GM19397 (cell line): ENCODE measurements at regions not wholly inside any gene's neighbourhood (a gene's known extent, or its start where the extent isn't known, plus 50 kb on each side); places are given as distances from the start of the nearest gene placed in this dataset.
A peak's percentile ranks its signal among the peaks of the same experiment; 100 is the strongest.

Experiments used
- ATAC-seq: cut with Tn5 transposase; IDR thresholded peaks from one replicate; pipeline ENCODE4 v1.9.1; 2021; ENCODE audit warnings: mild to moderate bottlenecking, moderate library complexity; ENCODE audit not compliant: unreplicated experiment

DNA sequence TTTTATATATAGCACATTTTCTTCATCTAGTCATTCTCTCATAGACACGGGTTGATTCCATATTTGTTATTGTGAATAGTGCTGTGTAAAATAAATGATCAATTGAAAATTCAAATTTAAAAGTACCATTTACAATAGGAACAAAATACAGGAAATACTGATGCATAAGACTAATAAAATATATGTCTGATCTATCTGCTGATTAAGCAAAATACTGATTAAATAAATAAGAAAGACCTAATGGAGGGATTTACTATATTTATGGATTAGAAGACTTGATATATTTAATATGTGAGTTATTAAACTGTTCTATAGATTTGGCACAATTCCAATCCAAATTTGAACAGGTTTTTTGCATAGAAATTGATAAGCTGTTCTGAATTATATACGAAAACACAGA lies 1044.8 kb upstream of the ADGRL2 start:
- ATAC-seq: no peak

DNA sequence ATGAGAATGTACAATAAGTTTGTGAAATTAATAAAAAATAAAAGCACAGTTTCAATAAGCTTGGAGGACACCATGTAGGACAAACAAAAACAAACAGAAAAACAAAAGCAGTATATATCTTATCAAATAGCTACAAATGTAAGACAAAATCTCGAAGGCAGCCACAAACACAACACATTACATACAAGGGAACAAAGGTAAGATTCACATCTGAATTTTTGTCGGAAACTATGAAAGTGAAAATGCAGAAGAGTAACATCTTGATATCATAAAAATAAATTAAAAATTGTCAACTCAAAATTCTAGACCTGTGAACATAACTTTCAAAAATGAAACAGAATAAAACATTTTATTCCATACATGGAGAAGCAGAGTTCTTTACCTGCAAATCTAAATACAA lies 1049.5 kb upstream of the ADGRL2 start:
- no peak for ATAC-seq

DNA sequence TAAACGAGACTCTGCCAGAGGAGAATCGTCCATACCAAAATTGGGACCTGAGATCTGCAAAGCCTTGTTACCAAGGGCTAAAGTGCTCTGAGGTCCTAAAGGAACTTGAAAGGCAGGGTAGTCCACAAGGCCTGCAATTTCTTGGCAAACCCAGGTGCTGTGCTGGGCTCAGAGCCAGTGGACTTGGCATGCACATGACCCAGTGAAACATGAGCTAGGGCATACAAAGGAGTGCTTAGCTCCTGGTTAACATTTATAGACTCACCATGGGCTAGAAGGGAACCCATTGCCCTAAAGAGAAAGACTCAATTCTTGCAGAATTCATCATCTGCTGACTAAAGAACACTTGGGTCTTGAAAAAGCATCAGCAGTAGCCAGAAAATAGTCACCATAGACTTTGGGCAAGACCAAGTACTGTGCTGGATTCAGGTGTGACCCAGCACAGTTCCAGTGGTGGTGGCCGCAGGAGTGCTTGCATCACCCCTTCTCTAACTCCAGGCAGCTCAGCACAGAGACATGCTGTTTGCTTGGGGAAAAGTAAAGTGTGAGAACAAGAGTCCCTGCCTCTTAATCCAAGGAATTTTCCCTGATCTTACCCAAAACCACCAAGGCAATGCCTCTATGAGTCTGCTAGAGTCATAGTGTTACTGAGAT lies 1069.4 kb upstream of the ADGRL2 start:
- ATAC-seq: no peak

DNA sequence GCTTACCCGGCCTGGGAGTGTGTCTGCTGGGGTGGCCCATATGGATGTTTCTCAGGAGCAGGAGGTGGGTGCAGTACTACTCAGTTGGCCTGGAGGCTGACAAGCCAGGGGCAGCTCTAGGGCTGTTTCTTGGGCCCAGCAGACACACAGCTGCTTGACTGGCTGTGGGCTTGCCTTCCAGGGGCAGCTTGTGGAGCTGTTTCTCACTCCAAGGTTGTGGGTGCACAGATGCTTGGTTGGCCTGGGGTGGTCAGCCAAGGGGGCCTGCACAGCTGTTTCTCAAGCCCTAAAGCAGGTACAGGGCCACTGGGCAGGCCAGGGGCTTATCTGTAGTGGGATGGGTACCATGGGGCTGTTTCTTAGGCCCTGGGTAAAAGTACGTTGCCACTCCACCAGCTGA lies 1078.1 kb upstream of the ADGRL2 start:
- ATAC-seq: no peak

DNA sequence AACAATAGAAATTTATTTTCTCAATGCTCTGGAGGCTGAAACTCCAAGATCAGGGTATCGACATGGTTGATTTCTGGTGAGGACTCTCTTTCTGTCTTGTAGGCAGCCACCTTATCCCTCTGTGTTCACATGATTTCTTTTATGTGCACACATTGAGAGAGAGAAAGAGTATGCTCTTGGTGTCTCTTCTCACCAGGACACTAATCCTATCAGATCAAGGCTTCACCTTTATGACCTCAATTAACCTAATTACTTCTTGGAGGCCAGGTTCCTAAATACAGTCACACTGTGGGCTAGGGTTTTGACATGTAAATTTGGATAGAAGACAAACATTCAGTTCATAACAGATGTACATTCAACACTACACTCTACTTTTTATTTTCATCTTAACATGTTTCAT lies 1094.2 kb upstream of the ADGRL2 start:
- no peak for ATAC-seq

DNA sequence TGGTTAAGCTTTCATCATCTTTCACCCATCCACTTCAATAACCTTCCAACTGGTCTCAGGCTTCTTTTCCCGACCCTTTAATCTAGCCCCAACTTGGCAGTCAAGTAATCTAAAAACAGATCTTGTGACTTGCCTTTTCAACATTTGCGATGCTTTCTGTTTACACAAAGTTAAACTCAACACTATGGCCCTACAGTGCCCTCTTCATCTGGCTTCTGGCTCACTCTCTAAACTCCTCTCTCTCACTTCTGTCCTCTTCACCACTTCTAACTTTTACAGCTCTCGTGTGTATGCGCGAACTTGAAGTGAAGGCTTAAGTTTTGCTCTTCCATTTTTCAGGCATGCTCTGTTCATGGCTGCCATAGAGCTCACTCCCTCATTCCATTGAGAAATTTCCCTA lies 1122.3 kb upstream of the ADGRL2 start:
- ATAC-seq: no peak

DNA sequence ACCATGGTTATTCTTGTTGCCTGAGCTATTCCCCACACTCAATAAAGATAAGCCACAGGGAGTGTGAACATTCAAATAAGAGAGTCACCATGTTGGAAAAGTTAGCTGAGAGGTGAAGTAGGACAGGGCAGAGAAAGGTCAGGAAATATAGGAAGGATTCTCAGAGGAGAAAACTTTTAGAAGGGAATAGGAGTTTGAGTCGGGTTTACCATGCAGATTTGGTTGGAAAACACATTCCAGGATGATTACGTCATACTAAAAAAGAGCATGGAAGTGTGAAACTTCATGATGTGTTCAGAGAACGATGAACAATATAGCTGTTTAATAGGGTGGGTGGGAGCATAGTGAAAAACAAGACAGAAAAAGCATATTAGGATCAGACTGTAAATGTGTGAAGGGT lies 1125.3 kb upstream of the ADGRL2 start:
- ATAC-seq: no peak

DNA sequence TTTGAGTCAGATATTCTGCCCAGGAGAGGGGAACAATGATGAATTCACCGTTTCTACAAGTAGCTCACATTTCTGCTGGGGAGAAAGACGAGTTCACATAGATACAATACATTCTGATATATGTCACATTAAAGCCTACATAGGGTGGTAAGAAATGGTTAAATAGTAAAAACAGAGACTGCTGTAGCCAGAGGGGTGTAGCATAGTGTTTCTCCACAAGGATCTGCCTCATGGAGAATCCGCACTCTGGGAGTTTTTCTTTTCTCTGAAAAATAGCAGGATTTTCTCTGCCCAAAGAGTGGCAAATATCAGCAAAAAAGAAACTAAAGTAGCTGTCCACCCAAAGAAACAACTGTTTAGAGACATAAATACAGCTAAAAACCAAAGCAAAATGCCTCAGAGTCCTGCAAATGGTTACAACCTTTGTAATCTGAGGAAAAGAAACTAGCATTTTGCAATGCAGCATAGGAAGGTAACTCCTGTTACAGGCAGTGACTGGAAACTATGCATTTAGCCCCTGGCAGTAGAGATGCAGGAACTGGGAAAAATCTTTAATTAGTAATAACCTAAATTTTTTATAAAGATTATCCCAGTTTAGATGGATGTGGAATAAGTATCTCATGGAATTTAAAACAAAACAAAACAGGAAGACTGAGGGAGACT lies 1126.7 kb upstream of the ADGRL2 start:
- ATAC-seq: no peak

DNA sequence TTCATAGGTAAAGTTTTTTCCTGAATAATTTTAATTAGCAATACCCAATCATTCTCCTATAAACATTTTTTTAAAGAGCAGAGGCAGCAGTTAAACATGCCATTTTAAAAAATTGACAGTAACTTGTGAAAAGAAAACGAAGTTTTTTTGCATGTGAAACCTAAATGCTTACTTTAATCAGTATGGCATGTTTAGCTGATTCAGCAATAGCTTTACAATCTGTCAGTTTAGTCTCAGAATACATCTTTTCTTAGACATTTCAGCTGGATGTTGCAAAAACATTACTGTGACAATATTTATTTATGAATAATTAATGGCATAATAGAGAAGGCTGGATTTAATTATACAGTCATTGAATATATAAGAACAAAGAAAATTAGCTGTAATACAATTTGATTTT lies 1132.4 kb upstream of the ADGRL2 start:
- ATAC-seq: no peak

DNA sequence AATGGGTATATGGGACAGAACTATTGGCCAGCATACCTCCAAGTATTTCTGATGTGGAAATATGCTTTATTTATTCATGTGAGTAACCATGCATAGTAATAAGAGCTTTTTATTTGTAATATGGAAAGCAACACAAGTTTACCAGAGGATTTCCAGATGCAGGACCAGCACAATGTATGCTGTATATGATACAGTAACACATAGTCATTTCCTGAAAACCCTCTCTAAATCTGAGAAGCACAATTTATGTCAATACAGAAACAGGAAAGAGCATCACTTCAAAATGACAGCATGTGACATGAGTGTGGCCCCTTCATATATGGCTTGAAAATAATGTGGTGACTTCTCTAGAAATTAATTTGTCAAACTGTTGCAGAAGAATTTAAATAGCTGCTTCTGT lies 1134.7 kb upstream of the ADGRL2 start:
- ATAC-seq: no peak

DNA sequence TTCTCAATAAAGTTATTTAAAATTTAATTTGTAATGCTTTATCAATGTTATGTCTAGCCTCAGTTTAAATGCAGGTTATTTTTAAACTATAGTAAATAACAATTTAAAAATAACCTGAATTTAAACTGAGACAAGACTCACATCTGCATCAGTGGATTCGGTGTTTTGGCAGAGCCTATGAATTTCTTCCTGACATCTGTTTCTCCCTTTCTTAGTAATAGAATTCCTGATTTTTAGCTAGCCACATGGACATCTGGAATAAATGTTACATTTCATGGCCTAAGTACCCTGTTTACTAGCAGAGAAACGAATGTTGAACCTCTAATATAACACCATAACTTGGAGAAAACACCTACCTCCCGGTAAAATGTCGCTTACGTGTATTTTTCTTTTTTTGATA lies 1141.6 kb upstream of the ADGRL2 start:
- no peak for ATAC-seq

DNA sequence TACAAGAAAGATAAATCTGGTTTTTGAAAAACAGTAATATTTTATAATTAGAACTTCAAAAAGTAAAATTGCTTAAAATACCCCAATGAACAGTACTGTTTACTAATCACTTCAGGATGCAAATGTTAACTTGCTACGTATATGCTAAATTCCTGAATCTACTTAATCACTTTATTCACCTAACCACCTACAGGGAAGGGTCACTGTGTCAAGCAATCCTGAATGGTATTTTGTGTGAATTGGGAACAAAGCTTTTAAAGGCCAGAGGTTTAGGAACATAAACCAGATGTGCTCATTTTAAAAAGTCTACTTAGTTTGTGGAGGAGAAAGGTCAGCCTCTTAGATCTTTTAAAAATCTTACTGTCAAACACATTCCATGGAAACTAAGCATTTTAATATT lies 1143.0 kb upstream of the ADGRL2 start:
- no peak for ATAC-seq

DNA sequence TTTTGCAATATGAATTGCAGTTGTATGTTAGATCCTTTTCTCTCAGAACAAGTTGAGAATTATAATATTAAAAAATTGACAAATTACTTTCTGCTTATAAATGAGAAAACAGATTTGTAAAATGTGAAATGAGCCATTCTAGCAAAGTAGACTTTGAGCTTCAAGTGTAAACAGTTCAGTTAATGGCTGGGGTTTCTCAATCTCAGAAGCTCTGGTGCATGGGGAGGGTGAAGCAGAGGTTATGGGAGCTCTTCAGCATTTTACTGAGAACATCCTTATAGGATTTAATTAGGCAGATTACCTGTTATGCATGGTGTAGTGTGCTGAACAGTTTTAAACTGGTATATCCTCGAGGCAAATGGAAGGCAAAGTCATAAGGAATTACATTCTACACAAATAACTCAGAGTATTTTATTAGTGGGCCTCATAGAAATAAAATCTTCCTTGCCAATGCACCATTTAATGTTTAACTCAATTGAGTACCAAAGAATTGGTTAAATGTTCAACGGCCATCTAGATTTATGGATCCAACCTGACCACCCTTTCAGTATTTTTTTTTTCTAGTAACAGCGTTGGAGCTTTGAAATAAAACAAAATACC lies 1143.6 kb upstream of the ADGRL2 start:
- ATAC-seq: no peak

DNA sequence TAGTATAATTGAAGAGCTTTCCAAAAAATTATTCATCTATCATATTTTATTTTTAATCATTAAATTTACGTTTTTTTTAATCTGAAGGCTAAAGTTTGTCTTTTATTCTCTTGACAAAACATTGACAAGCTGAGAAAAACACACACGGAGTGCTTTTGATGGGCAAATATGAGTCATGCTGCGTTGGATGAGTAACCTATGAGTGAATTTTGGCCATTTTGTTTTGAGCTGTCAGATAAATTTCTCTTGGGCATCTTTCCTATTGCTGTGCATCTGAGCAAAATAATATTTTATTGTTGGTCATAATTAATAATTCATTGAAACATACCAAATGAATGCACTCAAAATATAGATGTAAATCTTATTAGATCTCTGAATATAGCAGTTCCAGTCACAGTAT lies 1144.1 kb upstream of the ADGRL2 start:
- no peak for ATAC-seq

DNA sequence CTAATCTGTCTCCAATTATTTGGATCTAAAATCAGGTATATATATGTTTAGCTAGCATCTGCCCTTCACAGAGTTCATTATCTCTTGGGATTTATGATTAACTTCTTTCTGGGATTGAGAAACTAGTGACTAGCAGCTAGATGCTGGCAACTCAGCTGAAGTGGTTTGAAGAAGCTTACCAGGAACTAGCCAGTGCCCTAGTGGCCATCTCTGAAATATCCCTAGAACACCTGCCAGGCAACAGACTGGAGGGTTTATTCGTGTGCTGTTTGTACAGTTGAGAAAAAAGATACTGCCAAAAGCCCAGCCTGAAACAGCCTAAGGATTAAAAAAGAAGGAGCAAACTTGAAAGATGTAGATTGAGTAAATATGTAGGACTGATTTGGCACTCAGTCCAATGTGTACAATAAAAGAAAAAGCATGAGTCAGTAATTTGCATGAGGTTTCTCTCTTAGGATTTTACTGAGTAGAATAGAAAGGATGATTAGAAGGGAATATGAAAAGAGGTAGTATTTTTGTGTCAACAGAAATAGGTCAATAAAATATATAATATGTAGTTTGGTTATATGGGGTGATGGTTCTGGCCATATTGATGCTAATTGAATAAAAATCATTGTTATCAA lies 1144.6 kb upstream of the ADGRL2 start:
- peak; percentile 87 for ATAC-seq

DNA sequence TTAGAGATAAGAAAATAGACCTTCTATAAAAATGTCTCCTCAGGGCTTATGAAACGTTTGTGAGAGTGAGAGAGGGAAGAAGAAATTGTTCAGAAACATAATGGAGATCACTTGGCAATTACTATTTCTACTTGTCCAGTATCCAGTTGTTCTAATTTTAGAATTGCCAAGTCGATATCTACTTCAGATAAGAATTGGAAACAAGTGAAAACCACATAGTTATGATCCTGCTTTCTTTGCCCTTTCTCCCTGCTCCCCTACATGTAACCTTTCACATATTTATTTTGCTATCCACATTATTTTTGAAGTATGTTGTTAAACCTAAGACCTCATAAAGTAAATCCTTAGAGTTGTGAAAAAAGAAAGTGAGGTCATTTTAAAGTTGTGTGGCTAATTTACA lies 1154.7 kb upstream of the ADGRL2 start:
- ATAC-seq: no peak

DNA sequence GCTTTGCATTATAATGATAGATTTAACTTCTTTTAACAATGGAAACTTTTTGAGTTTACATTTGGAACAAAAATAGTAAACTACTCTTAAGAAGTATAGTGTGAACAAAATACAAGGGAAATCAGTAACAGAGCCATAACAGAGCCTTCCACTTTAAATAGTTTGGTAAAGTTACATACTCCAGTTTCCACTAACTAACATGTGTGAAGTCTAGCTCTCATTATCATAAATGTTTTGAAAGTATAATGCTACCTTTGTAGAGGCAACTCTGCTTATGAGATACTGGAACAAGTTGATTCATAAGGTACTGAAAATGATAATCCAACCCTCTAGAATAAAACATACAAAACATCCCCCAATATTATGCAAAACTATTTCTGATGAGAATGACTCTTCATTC lies 1155.1 kb upstream of the ADGRL2 start:
- no peak for ATAC-seq

DNA sequence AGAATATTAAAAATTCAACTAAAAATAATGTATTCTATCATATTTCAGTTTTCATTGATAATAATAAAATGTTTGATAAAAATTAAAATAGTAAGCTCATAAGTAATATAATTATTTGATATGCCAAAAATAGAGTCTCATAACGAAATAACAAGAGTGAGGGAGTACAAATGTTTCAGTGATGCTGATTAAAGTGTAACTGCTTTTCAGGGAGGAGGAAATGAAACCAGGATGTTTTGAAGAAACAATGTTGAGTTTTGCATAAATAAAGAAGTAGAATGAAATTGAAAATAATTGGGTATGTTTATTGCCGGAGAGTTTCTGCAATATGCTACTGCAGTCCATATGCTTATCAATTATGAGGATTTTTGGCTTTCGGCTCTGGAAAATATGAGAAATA lies 1159.8 kb upstream of the ADGRL2 start:
- ATAC-seq: peak; percentile 41

DNA sequence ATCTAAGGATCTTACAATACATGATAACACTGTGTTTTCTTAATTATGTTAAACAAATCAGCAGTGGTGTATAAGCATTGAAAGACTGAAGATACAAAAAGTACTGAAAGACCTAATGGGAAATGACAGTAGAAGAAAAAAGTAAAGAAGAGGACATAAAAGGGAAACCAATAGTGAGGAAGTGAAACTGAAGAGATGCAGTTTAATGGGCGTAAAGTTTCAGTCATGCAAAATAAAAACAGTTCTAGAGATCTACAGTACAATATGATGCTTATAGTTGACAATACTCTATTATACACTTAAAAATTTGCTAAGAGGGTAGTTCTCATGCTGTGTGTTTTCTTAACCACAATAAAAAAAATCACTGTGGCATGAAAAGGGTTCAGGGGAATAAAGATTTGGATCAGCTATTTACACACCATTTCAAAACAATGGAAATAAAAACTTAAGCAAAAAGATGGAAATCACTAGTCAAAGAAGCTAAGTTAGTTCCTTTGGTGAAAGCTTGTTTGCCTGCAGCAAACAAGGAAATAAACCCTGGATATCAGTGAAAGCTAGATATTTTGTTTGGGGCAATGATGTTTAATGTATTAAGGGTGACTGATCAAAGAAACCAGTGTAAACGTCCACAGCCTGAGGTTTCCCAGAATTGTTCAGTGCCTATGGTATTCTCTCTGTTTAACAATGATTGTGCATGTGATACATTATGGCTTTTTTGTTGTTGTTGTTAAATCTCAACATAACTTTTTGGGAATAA lies 1160.8 kb upstream of the ADGRL2 start:
- ATAC-seq: peak; percentile 89

DNA sequence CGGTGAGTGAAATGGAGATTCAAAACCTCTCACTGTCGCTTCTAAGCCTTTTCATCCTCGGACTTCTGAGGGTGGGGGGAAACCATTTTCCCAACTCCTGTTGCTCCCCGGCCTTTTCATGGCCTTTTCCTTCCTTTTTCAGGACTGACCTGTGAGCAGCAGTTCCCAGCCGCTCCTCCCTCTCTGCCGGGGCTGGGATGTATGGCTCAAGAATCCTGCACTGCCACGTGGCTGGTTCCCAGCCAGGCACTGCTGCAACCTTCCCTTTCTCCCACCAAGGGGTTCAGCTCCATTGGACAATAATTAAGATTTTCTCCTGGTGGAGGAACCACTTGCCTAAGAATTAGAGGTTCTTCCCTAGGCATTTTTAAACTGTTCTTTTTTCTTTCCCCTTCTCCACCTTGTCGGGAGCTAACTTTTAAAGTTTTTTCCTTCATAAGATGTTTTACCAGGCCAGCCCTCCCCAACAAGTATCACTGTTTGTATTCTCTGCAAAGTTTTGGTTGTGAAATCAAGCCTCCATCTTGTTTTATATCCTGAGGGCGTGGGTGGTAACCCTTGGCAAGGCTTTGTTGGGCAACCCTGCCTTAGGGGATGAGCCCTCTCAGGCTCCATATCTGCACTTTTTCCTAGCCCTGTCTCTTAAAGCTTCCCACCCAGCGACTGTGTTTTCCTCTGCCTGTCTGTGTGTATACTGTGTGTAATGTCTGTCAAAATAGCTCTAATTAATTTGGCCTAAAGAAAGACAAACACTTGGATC lies 1166.6 kb upstream of the ADGRL2 start:
- ATAC-seq: no peak

DNA sequence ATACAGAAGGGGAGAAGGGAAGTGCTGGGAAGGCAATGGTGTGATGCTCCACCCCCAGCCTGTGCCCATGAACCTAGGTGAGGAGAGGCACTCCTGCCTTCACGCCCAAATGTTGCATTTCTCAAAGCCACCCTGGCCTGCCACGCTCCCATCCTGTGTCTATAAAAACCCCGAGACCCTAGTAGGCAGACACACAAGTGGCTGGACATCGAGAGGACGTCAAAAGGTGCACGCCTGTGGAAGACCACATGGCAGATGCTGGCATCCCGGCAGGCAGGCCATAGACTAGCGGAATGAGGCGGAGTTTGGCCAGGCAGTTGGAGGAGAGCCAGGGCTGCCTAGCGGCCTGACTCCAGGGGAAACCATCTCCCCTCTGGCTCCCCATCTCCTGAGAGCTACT lies 1168.5 kb upstream of the ADGRL2 start:
- no peak for ATAC-seq
